H1 (cell line): ENCODE measurements at regions not wholly inside any gene's neighbourhood (a gene's known extent, or its start where the extent isn't known, plus 50 kb on each side); places are given as distances from the start of the nearest gene placed in this dataset.

Source experiments
- BRCA1 ChIP-seq: IDR thresholded peaks from 2 replicates; pipeline ENCODE4 v1.6.1; 2012; ENCODE audit warnings: low read depth, low read length, improper control_type of control experiment
- CBX5 ChIP-seq: fragments of 300-800, 300-1000 bp; sonication (generic); IDR thresholded peaks from 2 replicates; pipeline ENCODE4 v1.7.1; 2016; ENCODE audit warnings: antibody characterized with exemption, low read length, low read depth
- CTCF ChIP-seq, 3 experiments: IDR thresholded peaks; 1 replicate in 2 of 3; 2 replicates in 1 of 3; pipeline versions ENCODE4 v1.5.1 to v1.6.1; 2011; ENCODE audit warnings: low read length in 3 of 3, mild to moderate bottlenecking in 3 of 3, inconsistent platforms in 2 of 3, low read depth in 1 of 3, moderate library complexity in 1 of 3; ENCODE audit not compliant: insufficient read depth in 1 of 3; ENCODE audit errors: control extremely low read depth in 1 of 3
- EP300 ChIP-seq, 2 experiments: IDR thresholded peaks; 1 replicate in 1 of 2; 2 replicates in 1 of 2; pipeline ENCODE4 v1.6.1; 2011 to 2012; ENCODE audit warnings: low read depth in 2 of 2, low read length in 2 of 2, mild to moderate bottlenecking in 2 of 2, borderline replicate concordance in 1 of 2, inconsistent platforms in 1 of 2, moderate library complexity in 1 of 2
- EZH2 ChIP-seq: fragments of 200-600 bp; sonication (generic); IDR thresholded peaks from 2 replicates; pipeline ENCODE4 v1.7.1; 2012; ENCODE audit warnings: low read depth, mild to moderate bottlenecking, moderate library complexity, low read length, inconsistent platforms; ENCODE audit not compliant: severe bottlenecking
- HDAC6 ChIP-seq: IDR thresholded peaks from one replicate; pipeline ENCODE4 v1.7.1; 2012; ENCODE audit warnings: low read depth, mild to moderate bottlenecking, inconsistent platforms, low read length, moderate library complexity
- POLR2A ChIP-seq, 2 experiments: IDR thresholded peaks; 1 replicate in 1 of 2; 2 replicates in 1 of 2; pipeline ENCODE4 v1.6.1; 2011; ENCODE audit warnings: low read depth in 2 of 2, low read length in 2 of 2, mild to moderate bottlenecking in 2 of 2; ENCODE audit errors: control extremely low read depth in 1 of 2
- POLR2AphosphoS5 ChIP-seq: IDR thresholded peaks from 2 replicates; pipeline ENCODE4 v1.6.1; 2011; ENCODE audit warnings: low read depth, low read length
- USF2 ChIP-seq: IDR thresholded peaks from 2 replicates; pipeline ENCODE4 v1.6.1; 2011; ENCODE audit warnings: low read length, improper control_type of control experiment

DNA sequence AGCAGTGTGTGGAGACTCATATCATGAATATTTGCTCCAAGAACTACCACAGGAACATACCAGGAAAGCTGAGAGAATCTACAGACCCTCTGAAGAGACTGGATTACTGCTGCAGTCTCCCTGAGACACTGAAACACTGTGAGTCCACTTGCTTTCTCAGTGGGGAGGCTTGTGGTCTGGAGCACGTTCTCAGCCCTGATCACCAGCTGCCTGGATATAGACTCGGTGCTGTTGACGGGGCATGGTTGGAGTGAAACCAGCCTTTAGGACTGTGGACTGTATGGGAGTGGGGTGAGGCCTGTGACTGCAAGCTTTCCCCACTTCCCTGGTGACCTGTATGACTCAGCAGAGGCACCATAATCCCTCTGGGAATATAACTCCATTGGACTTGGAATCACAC lies 525.8 kb upstream of the FBXO33 start:
- TF ChIP-seq CTCF (IDR thresholded peaks at IDR 0.05; ENCODE audit: control extremely low read depth in 1 of 3, insufficient read depth in 1 of 3, low read depth in 1 of 3, low read length in 3 of 3) (no peak), POLR2AphosphoS5 (no peak), EZH2 (no peak), CBX5 (no peak), EP300 (IDR thresholded peaks at IDR 0.05; ENCODE audit: borderline replicate concordance in 1 of 2, low read depth in 2 of 2, low read length in 2 of 2) (no peak), BRCA1 (no peak), HDAC6 (no peak), POLR2A (IDR thresholded peaks at IDR 0.05; ENCODE audit: control extremely low read depth in 1 of 2, low read depth in 2 of 2, low read length in 2 of 2) (no peak), USF2 (no peak)
